GM18519 (cell line): ENCODE measurements at regions not wholly inside any gene's neighbourhood (a gene's known extent, or its start where the extent isn't known, plus 50 kb on each side); places are given as distances from the start of the nearest gene placed in this dataset.

Source experiments
- ATAC-seq: cut with Tn5 transposase; IDR thresholded peaks from one replicate; pipeline ENCODE4 v1.9.1; 2021; ENCODE audit warnings: mild to moderate bottlenecking, moderate library complexity; ENCODE audit not compliant: unreplicated experiment, low FRiP score

GRCh38 chr11:134643115-134644012, 231.3 kb upstream of the B3GAT1 start:
- no peak for ATAC-seq

GRCh38 chr11:134642206-134642605, 230.2 kb upstream of the B3GAT1 start:
- no peak for ATAC-seq

GRCh38 chr11:134640971-134641968, 229.2 kb upstream of the B3GAT1 start:
- no peak for ATAC-seq

- no peak for ATAC-seq
Measured at GRCh38 chr11:134640536-134640935, 228.5 kb upstream of the B3GAT1 start.

- no peak for ATAC-seq
Measured at GRCh38 chr11:134639586-134640330, 227.7 kb upstream of the B3GAT1 start.

GRCh38 chr11:134638796-134639430, 226.9 kb upstream of the B3GAT1 start:
- no peak for ATAC-seq

- no peak for ATAC-seq
Measured at GRCh38 chr11:134637091-134638015, 225.3 kb upstream of the B3GAT1 start.

GRCh38 chr11:134636071-134636470, 224.0 kb upstream of the B3GAT1 start:
- no peak for ATAC-seq

GRCh38 chr11:134634897-134635831, 223.1 kb upstream of the B3GAT1 start:
- ATAC-seq = no peak

GRCh38 chr11:134633276-134633675, 221.2 kb upstream of the B3GAT1 start:
- ATAC-seq = no peak

GRCh38 chr11:134632347-134633119, 220.5 kb upstream of the B3GAT1 start:
- no peak for ATAC-seq

- ATAC-seq = no peak
Measured at GRCh38 chr11:134630861-134631260, 218.8 kb upstream of the B3GAT1 start.

GRCh38 chr11:134628426-134628825, 216.4 kb upstream of the B3GAT1 start:
- ATAC-seq = no peak

- ATAC-seq = no peak
Measured at GRCh38 chr11:134626032-134626431, 214.0 kb upstream of the B3GAT1 start.

GRCh38 chr11:134625631-134626030, 213.6 kb upstream of the B3GAT1 start:
- no peak for ATAC-seq

- no peak for ATAC-seq
Measured at GRCh38 chr11:134625151-134625550, 213.1 kb upstream of the B3GAT1 start.
